Activated naive CD8-positive, alpha-beta T cell (primary cell): ENCODE measurements at regions not wholly inside any gene's neighbourhood (a gene's known extent, or its start where the extent isn't known, plus 50 kb on each side); places are given as distances from the start of the nearest gene placed in this dataset.

Experiments used
- H3K27ac Mint-ChIP-seq: one replicate; pipeline ENCODE4 v1.8.0; 2021; ENCODE audit warnings: mixed read lengths
- H3K27me3 Mint-ChIP-seq: one replicate; pipeline ENCODE4 v1.8.0; 2021; ENCODE audit warnings: mixed read lengths
- H3K36me3 Mint-ChIP-seq: one replicate; pipeline ENCODE4 v1.8.0; 2021; ENCODE audit warnings: mixed read lengths
- H3K4me1 Mint-ChIP-seq: one replicate; pipeline ENCODE4 v1.8.0; 2021; ENCODE audit warnings: low read depth, mixed read lengths
- H3K4me3 Mint-ChIP-seq: one replicate; pipeline ENCODE4 v1.8.0; 2021; ENCODE audit warnings: mild to moderate bottlenecking, mixed read lengths
- H3K9me3 Mint-ChIP-seq: one replicate; pipeline ENCODE4 v1.8.0; 2021; ENCODE audit warnings: low read depth, mixed read lengths

GRCh38 chr13:99859178-99860177 is 112.1 kb downstream of the ZIC5 start:
- no peak overlapping the region for H3K27ac Mint-ChIP-seq
- peaks cover 12% of the 10 kb centered on the region for H3K4me1 Mint-ChIP-seq
- no peak overlapping the region for H3K4me3 Mint-ChIP-seq
- peaks cover 13% of the 10 kb centered on the region for H3K36me3 Mint-ChIP-seq
- no peaks in the 10 kb centered on the region for H3K27me3 Mint-ChIP-seq
- H3K9me3 Mint-ChIP-seq = no peaks in the 10 kb centered on the region

GRCh38 chr13:99857738-99858137 is 113.8 kb downstream of the ZIC5 start:
- H3K27me3 Mint-ChIP-seq = no peaks in the 10 kb centered on the region
- no peak overlapping the region for H3K27ac Mint-ChIP-seq
- no peaks in the 10 kb centered on the region for H3K9me3 Mint-ChIP-seq

DNA sequence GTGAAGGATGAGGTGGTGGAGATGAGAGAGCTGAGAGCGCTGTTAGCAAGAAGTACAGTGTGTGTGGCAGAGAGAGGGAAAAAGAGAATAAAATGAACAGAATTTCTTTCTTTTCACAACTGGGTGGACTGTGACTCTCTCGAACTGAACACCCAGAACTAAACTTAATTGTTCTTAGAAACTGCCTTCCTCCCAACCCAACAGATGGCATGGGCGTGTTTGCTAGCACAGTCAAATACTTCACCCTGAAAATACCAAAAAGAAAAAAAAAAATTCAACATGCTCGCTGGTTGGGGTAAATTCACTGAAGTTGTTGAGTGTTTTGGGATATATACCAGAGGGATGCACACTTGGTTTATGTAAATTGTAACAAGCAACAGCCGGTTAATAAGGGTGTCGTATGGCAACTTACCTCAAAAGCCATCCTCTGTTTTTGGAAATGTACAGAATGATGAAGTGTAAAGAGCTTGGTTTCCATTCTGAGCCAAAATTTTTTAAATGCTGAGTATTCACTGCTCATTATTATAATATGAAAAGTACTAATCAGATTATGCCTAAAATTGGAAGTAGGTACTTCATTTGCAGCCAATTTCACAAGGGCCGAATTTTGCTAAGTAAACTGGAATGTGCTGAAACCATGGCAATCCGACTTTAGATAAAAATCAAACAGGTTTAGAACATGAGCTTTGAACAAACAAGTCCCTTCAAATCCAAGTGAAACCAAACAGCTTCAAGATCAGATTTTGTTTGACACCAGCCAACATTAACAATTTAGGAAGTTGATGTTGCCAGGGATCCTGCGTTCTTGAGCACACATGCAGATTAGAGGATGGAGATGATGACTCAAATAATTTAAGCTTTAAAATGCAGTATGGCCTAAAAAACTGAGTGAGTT is 115.8 kb downstream of the ZIC5 start:
- Mint-ChIP-seq H3K9me3 (no peaks in the 10 kb centered on the region), H3K27me3 (no peaks in the 10 kb centered on the region), H3K4me1 (peaks cover 12% of the 10 kb centered on the region), H3K4me3 (no peak overlapping the region), H3K27ac (no peak overlapping the region), H3K36me3 (peaks cover 15% of the 10 kb centered on the region)

More at GRCh38 chr13:99857738-99858137, 113.8 kb downstream of the ZIC5 start:
- Mint-ChIP-seq H3K36me3 (peaks cover 14% of the 10 kb centered on the region), H3K4me3 (no peak overlapping the region), H3K4me1 (peaks cover 12% of the 10 kb centered on the region)

DNA sequence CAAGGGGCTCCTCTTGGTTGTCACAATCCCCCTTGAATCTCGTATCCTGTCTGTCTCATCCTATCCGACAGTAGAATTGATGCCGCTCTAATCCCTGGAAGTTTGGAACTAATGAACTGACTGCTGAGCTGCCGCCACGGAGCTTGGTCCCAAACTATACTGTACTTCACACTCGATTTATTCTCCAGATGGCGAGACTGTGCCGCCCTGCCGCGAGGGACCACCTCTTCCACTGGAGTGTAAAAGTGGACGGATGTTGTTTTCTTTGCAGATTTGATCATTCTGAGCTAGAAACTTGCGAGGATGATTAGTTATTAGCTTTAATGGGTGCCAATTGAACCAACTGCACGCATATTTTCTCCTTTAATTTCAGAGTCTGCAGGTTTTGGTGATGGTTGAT is 117.2 kb downstream of the ZIC5 start:
- Mint-ChIP-seq H3K36me3 (peaks cover 11% of the 10 kb centered on the region), H3K27ac (no peak overlapping the region), H3K4me3 (no peak overlapping the region), H3K4me1 (peaks cover 5% of the 10 kb centered on the region), H3K27me3 (no peaks in the 10 kb centered on the region), H3K9me3 (no peaks in the 10 kb centered on the region)

GRCh38 chr13:99847318-99847750 is 124.2 kb downstream of the ZIC5 start:
- Mint-ChIP-seq H3K4me3 (no peak overlapping the region), H3K9me3 (no peaks in the 10 kb centered on the region), H3K36me3 (peaks cover 2% of the 10 kb centered on the region), H3K27me3 (no peaks in the 10 kb centered on the region), H3K4me1 (no peaks in the 10 kb centered on the region), H3K27ac (no peak overlapping the region)

DNA sequence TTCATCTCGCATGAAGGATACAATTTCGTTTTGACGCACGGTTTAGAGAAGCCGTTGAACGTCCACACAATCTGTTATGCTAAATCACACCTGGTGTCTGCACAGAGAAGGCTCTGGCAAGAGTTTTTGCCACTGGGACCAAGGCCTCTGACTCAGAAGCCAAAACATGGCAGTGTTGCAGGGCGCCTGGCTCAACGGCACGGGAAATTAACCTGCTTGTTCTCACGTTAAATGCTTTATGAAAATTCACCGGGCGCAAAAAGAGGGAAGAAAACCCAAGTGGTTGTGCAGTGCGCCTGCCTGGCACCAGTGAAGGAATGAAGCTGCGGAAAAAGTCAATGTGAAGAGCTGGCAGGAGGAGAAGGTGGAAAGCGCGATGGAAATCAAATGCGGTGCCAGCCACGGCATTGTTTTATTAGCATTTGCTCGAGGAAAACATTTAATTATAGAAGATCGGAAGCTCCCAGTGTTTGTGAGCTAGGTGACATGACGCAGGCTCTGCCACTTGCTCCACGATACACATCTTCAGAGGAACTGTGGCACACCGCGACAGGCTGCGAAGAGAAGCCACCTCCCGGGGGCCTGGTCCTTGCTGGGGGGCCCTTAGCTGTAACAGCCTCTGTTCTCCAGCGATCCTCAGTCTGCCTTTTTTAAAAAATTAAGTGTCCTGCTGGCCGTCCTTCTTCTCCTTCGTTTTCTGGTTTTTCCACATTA is 126.2 kb downstream of the ZIC5 start:
- Mint-ChIP-seq H3K27me3 (no peaks in the 10 kb centered on the region), H3K4me3 (no peak overlapping the region), H3K4me1 (no peaks in the 10 kb centered on the region), H3K27ac (no peak overlapping the region), H3K36me3 (no peaks in the 10 kb centered on the region), H3K9me3 (no peaks in the 10 kb centered on the region)

DNA sequence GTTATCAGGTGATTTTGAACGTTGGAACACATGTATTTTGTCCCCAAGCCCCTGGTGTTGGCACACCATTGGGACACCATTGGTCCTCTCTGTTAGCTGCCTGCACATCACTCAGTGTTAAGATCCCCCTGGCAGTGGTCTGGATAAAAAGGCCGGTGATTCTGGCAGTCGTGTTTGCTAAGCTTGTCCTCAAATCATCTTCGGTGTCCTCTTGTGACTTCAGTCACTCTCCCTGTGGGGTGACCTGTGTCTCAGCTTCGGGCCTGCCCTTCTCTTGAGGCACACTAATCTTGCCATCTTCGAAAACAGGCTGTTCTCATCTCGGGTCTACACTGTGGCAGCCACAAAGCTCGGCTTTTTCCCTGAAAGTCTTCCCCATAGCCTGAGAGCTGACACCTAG is 127.1 kb downstream of the ZIC5 start:
- Mint-ChIP-seq H3K9me3 (no peaks in the 10 kb centered on the region), H3K4me3 (no peak overlapping the region), H3K27me3 (no peaks in the 10 kb centered on the region), H3K4me1 (no peaks in the 10 kb centered on the region), H3K27ac (no peak overlapping the region), H3K36me3 (no peaks in the 10 kb centered on the region)

DNA sequence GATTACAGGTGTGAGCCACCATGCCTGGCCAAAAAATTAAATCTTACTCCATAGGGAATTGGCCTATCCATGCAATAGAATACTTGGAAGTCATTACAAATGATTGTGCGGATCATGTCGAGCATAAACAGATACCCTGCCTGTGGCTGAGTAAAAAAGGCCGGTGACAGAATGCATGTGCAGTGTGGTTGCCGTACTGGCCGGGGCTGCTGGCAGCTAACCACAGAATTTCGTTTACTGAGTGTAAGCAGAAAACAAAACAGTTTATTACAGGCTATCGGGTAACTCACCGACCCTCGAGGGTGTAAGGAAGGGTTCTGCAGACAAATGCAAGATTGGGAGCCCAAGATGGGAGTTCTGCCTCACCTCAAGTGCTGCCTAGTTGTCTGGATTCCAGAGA is 127.7 kb downstream of the ZIC5 start:
- H3K27me3 Mint-ChIP-seq = no peaks in the 10 kb centered on the region
- no peak overlapping the region for H3K27ac Mint-ChIP-seq
- peaks cover 1% of the 10 kb centered on the region for H3K36me3 Mint-ChIP-seq
- no peaks in the 10 kb centered on the region for H3K4me1 Mint-ChIP-seq
- no peaks in the 10 kb centered on the region for H3K9me3 Mint-ChIP-seq
- H3K4me3 Mint-ChIP-seq = no peak overlapping the region

DNA sequence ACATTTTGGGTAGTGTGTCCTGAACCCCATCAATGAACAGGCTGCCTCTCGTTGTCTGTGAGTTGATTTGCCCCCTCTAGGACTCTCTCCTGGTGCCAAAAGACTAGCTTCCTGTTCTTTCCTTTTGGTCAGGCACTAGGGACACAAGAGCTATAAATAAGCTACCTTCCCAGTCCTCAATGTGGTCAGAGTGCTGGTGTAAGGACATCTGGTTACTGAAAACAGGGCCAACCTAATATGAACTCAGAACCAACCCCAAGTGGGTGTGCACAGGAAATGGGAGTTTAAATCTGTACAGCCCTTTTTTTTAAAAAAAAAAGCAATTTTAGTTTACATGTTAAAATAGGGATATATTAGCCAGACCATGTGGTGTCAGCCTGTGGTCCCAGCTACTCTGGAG is 129.2 kb downstream of the ZIC5 start:
- no peak overlapping the region for H3K27ac Mint-ChIP-seq
- no peaks in the 10 kb centered on the region for H3K9me3 Mint-ChIP-seq
- H3K4me3 Mint-ChIP-seq = no peak overlapping the region
- peaks cover 2% of the 10 kb centered on the region for H3K36me3 Mint-ChIP-seq
- H3K4me1 Mint-ChIP-seq = no peaks in the 10 kb centered on the region
- no peaks in the 10 kb centered on the region for H3K27me3 Mint-ChIP-seq

GRCh38 chr13:99836291-99836690 is 135.3 kb downstream of the ZIC5 start:
- no peaks in the 10 kb centered on the region for H3K9me3 Mint-ChIP-seq
- H3K4me3 Mint-ChIP-seq = no peak overlapping the region
- H3K27ac Mint-ChIP-seq = no peak overlapping the region
- no peaks in the 10 kb centered on the region for H3K4me1 Mint-ChIP-seq
- H3K27me3 Mint-ChIP-seq = no peaks in the 10 kb centered on the region
- H3K36me3 Mint-ChIP-seq = peaks cover 10% of the 10 kb centered on the region

DNA sequence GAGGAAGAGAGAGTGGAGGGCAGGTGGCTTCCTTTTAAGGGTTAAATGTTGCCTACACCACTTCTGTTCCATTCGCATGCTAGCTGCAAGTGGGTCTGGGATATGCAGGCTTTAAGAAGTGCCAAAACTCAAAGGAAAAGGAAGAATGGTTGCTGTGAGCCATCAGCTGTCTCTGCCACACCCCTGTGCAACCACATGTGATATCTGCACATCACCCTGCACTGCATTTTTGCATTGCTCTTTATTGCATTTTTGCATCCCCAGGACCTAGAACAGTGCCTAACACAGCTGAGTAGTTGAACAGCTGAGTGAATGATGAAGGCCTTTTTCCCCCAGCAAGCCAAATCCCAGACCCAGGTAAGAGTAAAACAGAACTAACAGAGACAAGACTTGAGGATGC is 136.1 kb downstream of the ZIC5 start:
- peaks cover 10% of the 10 kb centered on the region for H3K36me3 Mint-ChIP-seq
- H3K9me3 Mint-ChIP-seq = no peaks in the 10 kb centered on the region
- H3K4me1 Mint-ChIP-seq = no peaks in the 10 kb centered on the region
- H3K27ac Mint-ChIP-seq = no peak overlapping the region
- no peaks in the 10 kb centered on the region for H3K27me3 Mint-ChIP-seq
- H3K4me3 Mint-ChIP-seq = no peak overlapping the region

- H3K27me3 Mint-ChIP-seq = no peaks in the 10 kb centered on the region
Observed at GRCh38 chr13:99834246-99834645, 137.3 kb downstream of the ZIC5 start.

DNA sequence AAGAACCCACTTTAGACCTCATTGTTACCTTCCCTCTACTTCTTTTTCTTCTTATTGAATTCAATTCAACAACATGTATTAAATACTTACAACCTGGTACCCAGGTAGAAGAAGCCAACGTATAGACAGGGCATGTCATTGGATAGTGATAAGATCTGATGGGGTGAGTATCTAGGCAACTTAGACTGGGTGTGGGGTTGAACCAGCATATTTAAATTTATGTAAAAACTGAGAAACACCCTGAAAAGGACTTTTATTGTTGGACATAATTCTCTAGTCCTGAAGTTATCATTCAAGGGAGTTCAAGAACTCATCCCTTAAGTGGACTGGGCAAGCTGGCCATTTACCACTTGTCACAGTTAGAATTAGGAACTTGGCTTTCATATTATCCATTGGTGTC is 139.2 kb downstream of the ZIC5 start:
- Mint-ChIP-seq H3K4me3 (no peak overlapping the region), H3K27ac (no peak overlapping the region), H3K9me3 (no peaks in the 10 kb centered on the region), H3K27me3 (no peaks in the 10 kb centered on the region), H3K36me3 (peaks cover 14% of the 10 kb centered on the region), H3K4me1 (no peaks in the 10 kb centered on the region)

More at GRCh38 chr13:99834246-99834645, 137.3 kb downstream of the ZIC5 start:
- no peaks in the 10 kb centered on the region for H3K4me1 Mint-ChIP-seq
- no peaks in the 10 kb centered on the region for H3K9me3 Mint-ChIP-seq
- no peak overlapping the region for H3K4me3 Mint-ChIP-seq
- H3K36me3 Mint-ChIP-seq = peaks cover 10% of the 10 kb centered on the region
- no peak overlapping the region for H3K27ac Mint-ChIP-seq

GRCh38 chr13:99830931-99831330 is 140.6 kb downstream of the ZIC5 start:
- Mint-ChIP-seq H3K9me3 (no peaks in the 10 kb centered on the region), H3K4me1 (no peaks in the 10 kb centered on the region), H3K4me3 (no peak overlapping the region), H3K27ac (no peak overlapping the region), H3K27me3 (no peaks in the 10 kb centered on the region), H3K36me3 (peaks cover 13% of the 10 kb centered on the region)
